ENCODE measurements at regions not wholly inside any gene's neighbourhood (a gene's known extent, or its start where the extent isn't known, plus 50 kb on each side); places are given as distances from the start of the nearest gene placed in this dataset.
A peak's percentile ranks its signal among the peaks of the same experiment; 100 is the strongest.

- Histone ChIP-seq H3K79me2 (replicated peaks; ENCODE audit: insufficient read depth) (no peaks in the 10 kb centered on the region), H2AFZ (0 out of 2 replicates have a peak overlapping the region, but pooled peaks have one; percentile 6), H3K4me3 (no peak overlapping the region), H3K27ac (ENCODE audit: low read depth) (no peak overlapping the region), H3K36me3 (ENCODE audit: insufficient read depth) (no peaks in the 10 kb centered on the region), H3K9me2 (ENCODE audit: insufficient read depth) (peaks cover 10% of the 10 kb centered on the region), H4K20me1 (replicated peaks; ENCODE audit: insufficient read depth) (no peaks in the 10 kb centered on the region), H3K4me1 (ENCODE audit: insufficient read depth) (peaks cover 38% of the 10 kb centered on the region), H3K4me2 (no peak overlapping the region), H3F3A (replicated peaks; ENCODE audit: low read depth) (no peaks in the 10 kb centered on the region), H3K27me3 (ENCODE audit: insufficient read depth) (no peaks in the 10 kb centered on the region)
- Mint-ChIP-seq H3K27me3 (ENCODE audit: insufficient read depth, low read depth, poor library complexity) (peaks cover 2% of the 10 kb centered on the region), H3K4me1 (peaks cover 33% of the 10 kb centered on the region), H3K27ac (peak overlapping the region; percentile 23; the same call in 1 of the 2 replicates), H3K36me3 (ENCODE audit: low read depth) (no peaks in the 10 kb centered on the region; the same call in 2 of the 3 replicates), H3K4me3 (no peak overlapping the region), H3K9me3 (no peaks in the 10 kb centered on the region)
- TF ChIP-seq ZNF114 (CRISPR knock-in tag; IDR thresholded peaks at IDR 0.05): no peak
- TF ChIP-seq EZH2 (IDR thresholded peaks at IDR 0.05; ENCODE audit: low read depth, unreplicated experiment): no peak
- TF ChIP-seq STAT1 (IDR thresholded peaks at IDR 0.05; ENCODE audit: unreplicated experiment): no peak
- TF ChIP-seq NANOG (IDR thresholded peaks at IDR 0.05; ENCODE audit: borderline replicate concordance): no peak
- TF ChIP-seq ETS1 (IDR thresholded peaks at IDR 0.05): no peak
- no peak for TF ChIP-seq CREB1 (CRISPR knock-in tag; IDR thresholded peaks at IDR 0.05; ENCODE audit: low read depth)
- TF ChIP-seq, protein P1, sequence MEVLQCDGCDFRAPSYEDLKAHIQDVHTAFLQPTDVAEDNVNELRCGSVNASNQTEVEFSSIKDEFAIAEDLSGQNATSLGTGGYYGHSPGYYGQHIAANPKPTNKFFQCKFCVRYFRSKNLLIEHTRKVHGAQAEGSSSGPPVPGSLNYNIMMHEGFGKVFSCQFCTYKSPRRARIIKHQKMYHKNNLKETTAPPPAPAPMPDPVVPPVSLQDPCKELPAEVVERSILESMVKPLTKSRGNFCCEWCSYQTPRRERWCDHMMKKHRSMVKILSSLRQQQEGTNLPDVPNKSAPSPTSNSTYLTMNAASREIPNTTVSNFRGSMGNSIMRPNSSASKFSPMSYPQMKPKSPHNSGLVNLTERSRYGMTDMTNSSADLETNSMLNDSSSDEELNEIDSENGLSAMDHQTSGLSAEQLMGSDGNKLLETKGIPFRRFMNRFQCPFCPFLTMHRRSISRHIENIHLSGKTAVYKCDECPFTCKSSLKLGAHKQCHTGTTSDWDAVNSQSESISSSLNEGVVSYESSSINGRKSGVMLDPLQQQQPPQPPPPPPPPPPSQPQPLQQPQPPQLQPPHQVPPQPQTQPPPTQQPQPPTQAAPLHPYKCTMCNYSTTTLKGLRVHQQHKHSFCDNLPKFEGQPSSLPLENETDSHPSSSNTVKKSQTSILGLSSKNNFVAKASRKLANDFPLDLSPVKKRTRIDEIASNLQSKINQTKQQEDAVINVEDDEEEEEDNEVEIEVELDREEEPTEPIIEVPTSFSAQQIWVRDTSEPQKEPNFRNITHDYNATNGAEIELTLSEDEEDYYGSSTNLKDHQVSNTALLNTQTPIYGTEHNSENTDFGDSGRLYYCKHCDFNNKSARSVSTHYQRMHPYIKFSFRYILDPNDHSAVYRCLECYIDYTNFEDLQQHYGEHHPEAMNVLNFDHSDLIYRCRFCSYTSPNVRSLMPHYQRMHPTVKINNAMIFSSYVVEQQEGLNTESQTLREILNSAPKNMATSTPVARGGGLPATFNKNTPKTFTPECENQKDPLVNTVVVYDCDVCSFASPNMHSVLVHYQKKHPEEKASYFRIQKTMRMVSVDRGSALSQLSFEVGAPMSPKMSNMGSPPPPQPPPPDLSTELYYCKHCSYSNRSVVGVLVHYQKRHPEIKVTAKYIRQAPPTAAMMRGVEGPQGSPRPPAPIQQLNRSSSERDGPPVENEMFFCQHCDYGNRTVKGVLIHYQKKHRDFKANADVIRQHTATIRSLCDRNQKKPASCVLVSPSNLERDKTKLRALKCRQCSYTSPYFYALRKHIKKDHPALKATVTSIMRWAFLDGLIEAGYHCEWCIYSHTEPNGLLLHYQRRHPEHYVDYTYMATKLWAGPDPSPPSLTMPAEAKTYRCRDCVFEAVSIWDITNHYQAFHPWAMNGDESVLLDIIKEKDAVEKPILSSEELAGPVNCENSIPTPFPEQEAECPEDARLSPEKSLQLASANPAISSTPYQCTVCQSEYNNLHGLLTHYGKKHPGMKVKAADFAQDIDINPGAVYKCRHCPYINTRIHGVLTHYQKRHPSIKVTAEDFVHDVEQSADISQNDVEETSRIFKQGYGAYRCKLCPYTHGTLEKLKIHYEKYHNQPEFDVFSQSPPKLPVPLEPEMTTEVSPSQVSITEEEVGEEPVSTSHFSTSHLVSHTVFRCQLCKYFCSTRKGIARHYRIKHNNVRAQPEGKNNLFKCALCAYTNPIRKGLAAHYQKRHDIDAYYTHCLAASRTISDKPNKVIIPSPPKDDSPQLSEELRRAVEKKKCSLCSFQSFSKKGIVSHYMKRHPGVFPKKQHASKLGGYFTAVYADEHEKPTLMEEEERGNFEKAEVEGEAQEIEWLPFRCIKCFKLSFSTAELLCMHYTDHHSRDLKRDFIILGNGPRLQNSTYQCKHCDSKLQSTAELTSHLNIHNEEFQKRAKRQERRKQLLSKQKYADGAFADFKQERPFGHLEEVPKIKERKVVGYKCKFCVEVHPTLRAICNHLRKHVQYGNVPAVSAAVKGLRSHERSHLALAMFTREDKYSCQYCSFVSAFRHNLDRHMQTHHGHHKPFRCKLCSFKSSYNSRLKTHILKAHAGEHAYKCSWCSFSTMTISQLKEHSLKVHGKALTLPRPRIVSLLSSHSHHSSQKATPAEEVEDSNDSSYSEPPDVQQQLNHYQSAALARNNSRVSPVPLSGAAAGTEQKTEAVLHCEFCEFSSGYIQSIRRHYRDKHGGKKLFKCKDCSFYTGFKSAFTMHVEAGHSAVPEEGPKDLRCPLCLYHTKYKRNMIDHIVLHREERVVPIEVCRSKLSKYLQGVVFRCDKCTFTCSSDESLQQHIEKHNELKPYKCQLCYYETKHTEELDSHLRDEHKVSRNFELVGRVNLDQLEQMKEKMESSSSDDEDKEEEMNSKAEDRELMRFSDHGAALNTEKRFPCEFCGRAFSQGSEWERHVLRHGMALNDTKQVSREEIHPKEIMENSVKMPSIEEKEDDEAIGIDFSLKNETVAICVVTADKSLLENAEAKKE (CRISPR knock-in tag; IDR thresholded peaks at IDR 0.05): no peak
- TF ChIP-seq POLR2AphosphoS5 (IDR thresholded peaks at IDR 0.05; ENCODE audit: low read depth): no peak
- no peak for TF ChIP-seq JUNB (IDR thresholded peaks at IDR 0.05; ENCODE audit: unreplicated experiment)
- DNase-seq (ENCODE audit: low spot score) (no peak), ATAC-seq (no peak)
Observed at GRCh38 chr3:118477768-118478167, 556.9 kb downstream of the IGSF11 start.

Measured in GM23338 (cell line).